ENCODE measurements at regions not wholly inside any gene's neighbourhood (a gene's known extent, or its start where the extent isn't known, plus 50 kb on each side); places are given as distances from the start of the nearest gene placed in this dataset.
"Not testable (repeated sequence)": the region's sequence is repeated elsewhere in the genome, so short reads cannot be mapped to it uniquely, and the experiment has no call there.

DNA sequence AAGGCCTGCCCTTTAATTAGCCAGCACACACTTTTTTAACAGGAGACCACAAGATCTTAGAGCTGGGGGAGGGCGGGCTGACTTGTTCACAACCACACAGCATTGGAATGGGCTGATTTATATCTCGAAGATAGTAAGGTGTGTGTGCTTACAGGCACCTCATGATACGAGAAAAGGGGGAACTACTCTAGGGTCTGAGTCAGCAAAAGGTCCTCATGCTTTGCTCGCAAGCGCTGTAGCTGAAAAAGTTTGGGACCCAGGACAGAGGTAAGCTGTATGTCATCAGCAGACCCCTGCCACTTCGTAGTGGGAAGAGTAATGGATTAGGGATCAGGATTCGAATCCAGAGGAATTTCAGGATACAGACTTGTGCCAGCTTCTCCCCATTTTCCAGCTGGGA lies 88.9 kb upstream of the RBM19 start:
- H3K4me3 ChIP-seq (ENCODE audit: low read length): no peak overlapping the region
- H3K4me1 ChIP-seq (ENCODE audit: insufficient read depth, low read length): no peaks in the 10 kb centered on the region
- H2AFZ ChIP-seq (ENCODE audit: low read depth, low read length): no peak overlapping the region
- H3K9me3 ChIP-seq (ENCODE audit: low read length): no peaks in the 10 kb centered on the region
- H3K27me3 ChIP-seq (ENCODE audit: insufficient read depth, low read length): peaks cover 14% of the 10 kb centered on the region
- no peaks in the 10 kb centered on the region for H3K36me3 ChIP-seq (ENCODE audit: insufficient read depth, low read length)

GRCh38 chr12:114046236-114046998 lies 80.3 kb upstream of the RBM19 start:
- Histone ChIP-seq H3K4me1 (ENCODE audit: insufficient read depth, low read length) (no peaks in the 10 kb centered on the region), H3K36me3 (ENCODE audit: insufficient read depth, low read length) (no peaks in the 10 kb centered on the region), H2AFZ (ENCODE audit: low read depth, low read length) (no peak overlapping the region), H3K9me3 (ENCODE audit: low read length) (no peaks in the 10 kb centered on the region), H3K27me3 (ENCODE audit: insufficient read depth, low read length) (peaks cover 20% of the 10 kb centered on the region), H3K4me3 (ENCODE audit: low read length) (no peak overlapping the region)

GRCh38 chr12:114045349-114045748 lies 79.2 kb upstream of the RBM19 start:
- Histone ChIP-seq H3K27me3 (ENCODE audit: insufficient read depth, low read length) (peaks cover 20% of the 10 kb centered on the region), H2AFZ (ENCODE audit: low read depth, low read length) (no peak overlapping the region), H3K4me3 (ENCODE audit: low read length) (no peak overlapping the region), H3K36me3 (ENCODE audit: insufficient read depth, low read length) (no peaks in the 10 kb centered on the region), H3K9me3 (ENCODE audit: low read length) (no peaks in the 10 kb centered on the region), H3K4me1 (ENCODE audit: insufficient read depth, low read length) (no peaks in the 10 kb centered on the region)

DNA sequence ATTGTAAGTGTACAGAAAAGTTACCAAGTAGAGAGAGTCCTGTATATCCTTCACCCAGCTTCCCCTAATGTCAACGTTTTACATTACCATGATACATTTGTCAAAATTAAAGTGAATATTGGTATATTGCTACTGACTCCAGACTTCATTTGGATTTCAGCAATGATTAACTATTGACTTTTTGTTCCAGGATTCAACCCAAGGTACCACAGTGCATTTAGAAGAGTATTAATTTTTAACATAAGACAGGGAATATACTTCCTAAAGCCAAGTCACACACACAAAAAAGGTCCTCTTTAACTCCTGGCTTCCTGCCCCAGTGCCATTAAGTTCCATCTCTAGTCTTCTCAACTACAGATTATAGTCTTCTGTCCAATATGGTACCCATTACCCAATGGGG lies 75.5 kb upstream of the RBM19 start:
- Histone ChIP-seq H3K27me3 (ENCODE audit: insufficient read depth, low read length) (peaks cover 20% of the 10 kb centered on the region), H2AFZ (ENCODE audit: low read depth, low read length) (no peak overlapping the region), H3K4me1 (ENCODE audit: insufficient read depth, low read length) (no peaks in the 10 kb centered on the region), H3K9me3 (ENCODE audit: low read length) (no peaks in the 10 kb centered on the region), H3K36me3 (ENCODE audit: insufficient read depth, low read length) (no peaks in the 10 kb centered on the region), H3K4me3 (ENCODE audit: low read length) (no peak overlapping the region)

- Histone ChIP-seq H2AFZ (ENCODE audit: low read depth, low read length) (no peak overlapping the region), H3K36me3 (ENCODE audit: insufficient read depth, low read length) (no peaks in the 10 kb centered on the region), H3K27me3 (ENCODE audit: insufficient read depth, low read length) (peaks cover 17% of the 10 kb centered on the region), H3K4me1 (ENCODE audit: insufficient read depth, low read length) (no peaks in the 10 kb centered on the region), H3K9me3 (ENCODE audit: low read length) (no peaks in the 10 kb centered on the region), H3K4me3 (ENCODE audit: low read length) (no peak overlapping the region)
Measured at GRCh38 chr12:114041136-114041535, 75.0 kb upstream of the RBM19 start.

GRCh38 chr12:114038962-114039361 lies 72.8 kb upstream of the RBM19 start:
- Histone ChIP-seq H3K9me3 (ENCODE audit: low read length) (no peaks in the 10 kb centered on the region), H2AFZ (ENCODE audit: low read depth, low read length) (no peak overlapping the region), H3K27me3 (ENCODE audit: insufficient read depth, low read length) (peaks cover 3% of the 10 kb centered on the region), H3K4me1 (ENCODE audit: insufficient read depth, low read length) (no peaks in the 10 kb centered on the region), H3K4me3 (ENCODE audit: low read length) (no peak overlapping the region), H3K36me3 (ENCODE audit: insufficient read depth, low read length) (no peaks in the 10 kb centered on the region)

GRCh38 chr12:114032801-114033200 lies 66.7 kb upstream of the RBM19 start:
- peaks cover 3% of the 10 kb centered on the region for H3K27me3 ChIP-seq (ENCODE audit: insufficient read depth, low read length)
- H3K4me3 ChIP-seq (ENCODE audit: low read length): no peak overlapping the region
- no peak overlapping the region for H2AFZ ChIP-seq (ENCODE audit: low read depth, low read length)
- no peaks in the 10 kb centered on the region for H3K36me3 ChIP-seq (ENCODE audit: insufficient read depth, low read length)
- H3K9me3 ChIP-seq (ENCODE audit: low read length): no peaks in the 10 kb centered on the region
- H3K4me1 ChIP-seq (ENCODE audit: insufficient read depth, low read length): no peaks in the 10 kb centered on the region

DNA sequence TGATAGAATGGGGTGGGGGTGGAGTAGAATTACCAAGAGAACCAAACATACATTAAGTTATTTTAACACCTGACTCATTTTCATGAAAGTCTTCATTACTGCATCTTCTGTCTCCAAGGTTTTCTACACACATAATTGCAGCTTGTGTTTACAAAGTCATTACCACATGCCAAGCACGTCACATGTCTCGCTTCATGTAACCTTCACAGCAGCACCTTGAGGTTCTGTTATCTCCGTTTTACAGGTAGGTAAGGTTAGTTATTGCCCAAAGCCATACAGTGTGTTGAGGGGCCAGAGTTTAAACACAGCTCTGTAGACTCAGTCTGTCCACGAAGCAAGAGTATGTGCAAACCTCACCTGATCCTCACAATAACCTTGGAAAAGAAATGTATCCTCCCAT lies 64.3 kb upstream of the RBM19 start:
- Histone ChIP-seq H3K27me3 (ENCODE audit: insufficient read depth, low read length) (peaks cover 3% of the 10 kb centered on the region), H3K4me1 (ENCODE audit: insufficient read depth, low read length) (no peaks in the 10 kb centered on the region), H3K36me3 (ENCODE audit: insufficient read depth, low read length) (no peaks in the 10 kb centered on the region), H2AFZ (ENCODE audit: low read depth, low read length) (no peak overlapping the region), H3K4me3 (ENCODE audit: low read length) (no peak overlapping the region), H3K9me3 (ENCODE audit: low read length) (no peaks in the 10 kb centered on the region)

DNA sequence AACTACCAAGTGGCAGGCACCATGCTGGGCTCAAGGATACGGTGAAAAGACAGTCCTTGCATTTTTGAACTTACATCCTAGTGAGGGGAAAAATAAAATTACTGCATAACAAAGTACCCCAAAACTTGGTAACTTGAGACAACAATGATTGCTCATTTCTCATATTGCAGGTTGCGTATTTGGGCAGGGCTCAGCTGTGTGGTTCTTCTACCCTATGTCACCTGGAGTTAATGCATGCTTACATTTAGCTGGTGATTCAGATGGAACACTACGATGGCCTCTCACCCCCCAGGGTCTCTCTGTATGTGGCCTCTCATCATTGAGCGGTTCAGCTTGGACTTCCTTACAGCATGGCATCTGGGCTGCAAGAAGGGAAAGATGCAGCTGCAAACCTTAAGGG lies 60.7 kb upstream of the RBM19 start:
- no peaks in the 10 kb centered on the region for H3K4me1 ChIP-seq (ENCODE audit: insufficient read depth, low read length)
- no peak overlapping the region for H3K4me3 ChIP-seq (ENCODE audit: low read length)
- H3K27me3 ChIP-seq (ENCODE audit: insufficient read depth, low read length): peaks cover 3% of the 10 kb centered on the region
- no peak overlapping the region for H2AFZ ChIP-seq (ENCODE audit: low read depth, low read length)
- no peaks in the 10 kb centered on the region for H3K36me3 ChIP-seq (ENCODE audit: insufficient read depth, low read length)
- no peaks in the 10 kb centered on the region for H3K9me3 ChIP-seq (ENCODE audit: low read length)

GRCh38 chr12:114025935-114026334 lies 59.8 kb upstream of the RBM19 start:
- no peak overlapping the region for H2AFZ ChIP-seq (ENCODE audit: low read depth, low read length)
- H3K27me3 ChIP-seq (ENCODE audit: insufficient read depth, low read length): peaks cover 3% of the 10 kb centered on the region
- H3K4me1 ChIP-seq (ENCODE audit: insufficient read depth, low read length): no peaks in the 10 kb centered on the region
- H3K9me3 ChIP-seq (ENCODE audit: low read length): no peaks in the 10 kb centered on the region
- no peaks in the 10 kb centered on the region for H3K36me3 ChIP-seq (ENCODE audit: insufficient read depth, low read length)
- no peak overlapping the region for H3K4me3 ChIP-seq (ENCODE audit: low read length)

- not testable (repeated sequence) for H2AFZ ChIP-seq (ENCODE audit: low read depth, low read length); H3K27me3 ChIP-seq (ENCODE audit: insufficient read depth, low read length); H3K4me3 ChIP-seq (ENCODE audit: low read length); H3K36me3 ChIP-seq (ENCODE audit: insufficient read depth, low read length); H3K9me3 ChIP-seq (ENCODE audit: low read length); H3K4me1 ChIP-seq (ENCODE audit: insufficient read depth, low read length)
Measured at GRCh38 chr12:114022081-114022480, 56.0 kb upstream of the RBM19 start.

GRCh38 chr12:114018669-114019068 lies 52.5 kb upstream of the RBM19 start:
- no peaks in the 10 kb centered on the region for H3K9me3 ChIP-seq (ENCODE audit: low read length)
- H3K4me1 ChIP-seq (ENCODE audit: insufficient read depth, low read length): no peaks in the 10 kb centered on the region
- no peak overlapping the region for H2AFZ ChIP-seq (ENCODE audit: low read depth, low read length)
- H3K36me3 ChIP-seq (ENCODE audit: insufficient read depth, low read length): no peaks in the 10 kb centered on the region
- no peaks in the 10 kb centered on the region for H3K27me3 ChIP-seq (ENCODE audit: insufficient read depth, low read length)
- no peak overlapping the region for H3K4me3 ChIP-seq (ENCODE audit: low read length)

All from neuron (in vitro differentiated cells).